HepG2 (cell line): ENCODE measurements at regions not wholly inside any gene's neighbourhood (a gene's known extent, or its start where the extent isn't known, plus 50 kb on each side); places are given as distances from the start of the nearest gene placed in this dataset.

Experiments used
- ATAC-seq: fragments of 200-7000 bp; cut with Tn5 transposase; 3 replicates; pipeline ENCODE4 v1.9.1; 2020; ENCODE audit warnings: mild to moderate bottlenecking, moderate library complexity
- BruUV-seq: library from RNA; stranded (reverse); fragments of 400-500 nt; replicated peaks from 2 replicates; lab custom pipeline; 2021; lab: Mats Ljungman, UMichigan
- CTCF ChIA-PET: fragments of 300-600 bp; formaldehyde crosslinking; extraction: SDS; loops from one replicate; lab custom pipeline; 2021; ENCODE audit warnings: low total read pairs, inconsistent platforms, low intra/inter-chr PET ratio; lab: Yijun Ruan, JAX
- POLR2A ChIA-PET: fragments of 350-600 bp; sonication (Branson Sonifier 250); formaldehyde crosslinking; loops from one replicate; lab custom pipeline; 2020; ENCODE audit warnings: antibody characterized with exemption, inconsistent platforms; lab: Yijun Ruan, JAX
- DNase-seq: peaks from one replicate; pipeline ENCODE4 v3.0.0-alpha.2; 2015; ENCODE audit warnings: low spot score
- FAIRE-seq: peaks from 3 replicates; lab custom pipeline; 2011; peaks lifted over from hg19 to GRCh38; lab: Jason Lieb, UNC
- H2AFZ ChIP-seq: one replicate; pipeline ENCODE4 v1.6.1; 2011; ENCODE audit warnings: low read length, inconsistent platforms
- H3K27ac ChIP-seq: fragments of 300-600 bp; 3 replicates; pipeline ENCODE4 v1.8.0; 2011; ENCODE audit warnings: mixed run types, mild to moderate bottlenecking, mixed read lengths, low read length, inconsistent platforms; ENCODE audit not compliant: insufficient read depth; ENCODE audit errors: extremely low read length
- H3K27me3 ChIP-seq, 2 experiments: fragments of 200-600 bp in 1 of 2; 2 replicates in 1 of 2; 3 replicates in 1 of 2; pipeline versions ENCODE4 v1.6.0 to v1.8.0; 2011; ENCODE audit warnings: low read length in 2 of 2, mild to moderate bottlenecking in 2 of 2, moderate library complexity in 2 of 2, inconsistent platforms in 1 of 2; ENCODE audit not compliant: insufficient read depth in 2 of 2, control insufficient read depth in 1 of 2
- H3K36me3 ChIP-seq, 2 experiments: fragments of 200-600 bp in 1 of 2; replicated peaks in 1 of 2; 2 replicates in 1 of 2; 3 replicates in 1 of 2; pipeline versions ENCODE4 v1.5.1 to v1.8.0; 2011; ENCODE audit warnings: low read length in 2 of 2, inconsistent platforms in 1 of 2; ENCODE audit not compliant: insufficient read depth in 2 of 2, control insufficient read depth in 1 of 2
- H3K4me1 ChIP-seq: 2 replicates; pipeline ENCODE4 v1.5.1; 2012; ENCODE audit warnings: low read length, inconsistent platforms; ENCODE audit not compliant: insufficient read depth
- H3K4me2 ChIP-seq: 2 replicates; pipeline ENCODE4 v1.6.0; 2011; ENCODE audit warnings: low read depth, low read length, inconsistent platforms
- H3K4me3 ChIP-seq, 3 experiments: fragments of 200-600 bp in 1 of 3; sonication (generic), shearing (Covaris generic) in 1 of 3; replicated peaks in 1 of 3; 2 replicates each; pipeline ENCODE4 v1.5.1; 2011 to 2016; ENCODE audit warnings: low read length in 3 of 3, inconsistent platforms in 2 of 3, low read depth in 2 of 3, mild to moderate bottlenecking in 2 of 3, control low read depth in 1 of 3, mixed read lengths in 1 of 3; ENCODE audit not compliant: insufficient read depth in 1 of 3
- H3K79me2 ChIP-seq: one replicate; pipeline ENCODE4 v1.6.1; 2011; ENCODE audit warnings: low read length, inconsistent platforms; ENCODE audit not compliant: insufficient read depth
- H3K9ac ChIP-seq: 2 replicates; pipeline ENCODE4 v1.6.0; 2011; ENCODE audit warnings: mild to moderate bottlenecking, low read depth, low read length, inconsistent platforms; ENCODE audit not compliant: insufficient read depth
- H3K9me3 ChIP-seq: 2 replicates; pipeline ENCODE4 v1.5.1; 2012; ENCODE audit warnings: mild to moderate bottlenecking, low read length
- H4K20me1 ChIP-seq: 2 replicates; pipeline ENCODE4 v1.6.0; 2011; ENCODE audit warnings: inconsistent platforms, mild to moderate bottlenecking, low read length, moderate library complexity; ENCODE audit not compliant: insufficient read depth
- BCL6 ChIP-seq: IDR thresholded peaks from 2 replicates; pipeline ENCODE4 v1.6.1; 2016; ENCODE audit warnings: missing genetic modification reagents, missing compliant biosample characterization
- CC2D1A ChIP-seq: sonication (generic); formaldehyde crosslinking; IDR thresholded peaks from 2 replicates; pipeline ENCODE4 v1.8.1; 2023; ENCODE audit warnings: mild to moderate bottlenecking, missing genetic modification reagents
- CHCHD3 ChIP-seq: sonication (generic); formaldehyde crosslinking; IDR thresholded peaks from 2 replicates; pipeline ENCODE4 v1.8.0; 2022; ENCODE audit warnings: mild to moderate bottlenecking, missing genetic modification reagents, moderate library complexity
- GRHL1 ChIP-seq: sonication (generic); formaldehyde crosslinking; conservative IDR thresholded peaks from 2 replicates; pipeline ENCODE4 v1.8.0; 2022; ENCODE audit warnings: missing genetic modification reagents
- MED8 ChIP-seq: sonication (generic); formaldehyde crosslinking; IDR thresholded peaks from 2 replicates; pipeline ENCODE4 v1.8.1; 2023; ENCODE audit warnings: mild to moderate bottlenecking, missing genetic modification reagents; ENCODE audit not compliant: insufficient replicate concordance
- PAX8 ChIP-seq: sonication (generic); formaldehyde crosslinking; IDR thresholded peaks from 2 replicates; pipeline ENCODE4 v1.8.0; 2022; ENCODE audit warnings: mild to moderate bottlenecking, missing genetic modification reagents, borderline replicate concordance
- WIZ ChIP-seq: sonication (generic); formaldehyde crosslinking; IDR thresholded peaks from 2 replicates; pipeline ENCODE4 v1.5.1; 2020; ENCODE audit warnings: mild to moderate bottlenecking, missing genetic modification reagents
- ZBTB10 ChIP-seq: sonication (generic); formaldehyde crosslinking; IDR thresholded peaks from 2 replicates; pipeline ENCODE4 v1.4.0; 2020; ENCODE audit warnings: missing genetic modification reagents, borderline replicate concordance
- ZBTB40 ChIP-seq, 2 experiments: fragments of 450-650 bp in 1 of 2; sonication (generic) in 1 of 2; formaldehyde crosslinking in 1 of 2; IDR thresholded peaks; 2 replicates each; pipeline versions ENCODE4 v1.6.1 to v1.8.0; 2016 to 2022; ENCODE audit warnings: antibody characterized with exemption in 1 of 2, mild to moderate bottlenecking in 1 of 2, missing genetic modification reagents in 1 of 2
- ZKSCAN1 ChIP-seq: fragments of 150-350 bp; IDR thresholded peaks from 2 replicates; pipeline ENCODE4 v1.6.1; 2014; ENCODE audit warnings: low read length
- ZMAT3 ChIP-seq: sonication (generic); formaldehyde crosslinking; conservative IDR thresholded peaks from 2 replicates; pipeline ENCODE4 v1.7.0; 2021; ENCODE audit warnings: missing genetic modification reagents
- ZNF614 ChIP-seq: IDR thresholded peaks from 2 replicates; pipeline ENCODE4 v1.6.1; 2018; ENCODE audit warnings: missing biosample characterization, missing genetic modification reagents, inconsistent platforms, borderline replicate concordance
- WGBS: methylation state at CpG from one replicate; pipeline ENCODE4 v1.1.6; 2017; ENCODE audit warnings: low lambda C conversion rate; 5-methylcytosine and 5-hydroxymethylcytosine counted together
- in situ Hi-C: cut with HindIII; loops from 2 replicates; pipeline ENCODE4 v1.10.0; 2017; ENCODE audit warnings: low pct_unique_long_range_greater_than_20kb; ENCODE audit not compliant: extremely low pct_ligation_motif_present
- intact Hi-C: fragments of 100-400 bp; cut with micrococcal nuclease; formaldehyde crosslinking; loops from one replicate; pipeline ENCODE4 v1.10.0; 2022; ENCODE audit not compliant: unreplicated experiment

GRCh38 chr2:2482851-2483250, 151.8 kb upstream of the MYT1L start:
- no peak overlapping the region for H3K4me3 ChIP-seq
- intact Hi-C loops, result no loop called here
- CTCF ChIA-PET, result no interaction called here
- no peak for TF ChIP-seq GRHL1 (CRISPR knock-in tag)
- TF ChIP-seq ZBTB40 (IDR thresholded peaks at IDR 0.05), result no peak
- no peak for TF ChIP-seq ZBTB40 (CRISPR knock-in tag; IDR thresholded peaks at IDR 0.05)
- TF ChIP-seq BCL6 (CRISPR knock-in tag), result no peak
- TF ChIP-seq PAX8 (CRISPR knock-in tag), result no peak
- no peak for TF ChIP-seq CHCHD3 (CRISPR knock-in tag)
- TF ChIP-seq ZMAT3 (CRISPR knock-in tag), result no peak
- no peak for TF ChIP-seq MED8 (CRISPR knock-in tag)
- no peak for TF ChIP-seq ZBTB10
- no peak for TF ChIP-seq ZNF614 (CRISPR knock-in tag)
- no peak for TF ChIP-seq WIZ
- TF ChIP-seq CC2D1A, result no peak
- TF ChIP-seq ZKSCAN1, result no peak
- TF ChIP-seq, all 625 proteins: peak for 0
- ATAC-seq (no peak), DNase-seq (no peak), FAIRE-seq (no peak)
- in situ Hi-C loops, result no loop called here
- no peak overlapping the region for H3K9ac ChIP-seq
- POLR2A ChIA-PET, result no interaction called here
- H2AFZ ChIP-seq, result no peak overlapping the region
- H3K27ac ChIP-seq, result no peak overlapping the region
- no peaks in the 10 kb centered on the region for H3K36me3 ChIP-seq
- H3K4me2 ChIP-seq, result no peak overlapping the region
- 5% methylated on average over 4 of the region's 4 CpGs for WGBS
- no peaks in the 10 kb centered on the region for H3K79me2 ChIP-seq
- no TSS peak for BruUV-seq
- no peaks in the 10 kb centered on the region for H4K20me1 ChIP-seq
- 0 out of 5 replicates have a peak, but pooled peaks cover 0 to 3% of the 10 kb centered on the region in 2 experiments for H3K27me3 ChIP-seq
- no peaks in the 10 kb centered on the region for H3K4me1 ChIP-seq
- H3K9me3 ChIP-seq, result 0 out of 2 replicates have a peak, but pooled peaks cover 5% of the 10 kb centered on the region
